NCI-H2029 treated with DMSO at 0.1 percent for 48 hours (cell line): ENCODE measurements at regions not wholly inside any gene's neighbourhood (a gene's known extent, or its start where the extent isn't known, plus 50 kb on each side); places are given as distances from the start of the nearest gene placed in this dataset.
"Not testable (repeated sequence)": the region's sequence is repeated elsewhere in the genome, so short reads cannot be mapped to it uniquely, and the experiment has no call there.

Experiments
- DNase-seq: peaks from one replicate; lab custom pipeline; 2025; lab: John Stamatoyannopoulos, UW

- no peak for DNase-seq
Observed at GRCh38 chr12:34190054-34190453, 167.8 kb downstream of the ALG10 start.

DNA sequence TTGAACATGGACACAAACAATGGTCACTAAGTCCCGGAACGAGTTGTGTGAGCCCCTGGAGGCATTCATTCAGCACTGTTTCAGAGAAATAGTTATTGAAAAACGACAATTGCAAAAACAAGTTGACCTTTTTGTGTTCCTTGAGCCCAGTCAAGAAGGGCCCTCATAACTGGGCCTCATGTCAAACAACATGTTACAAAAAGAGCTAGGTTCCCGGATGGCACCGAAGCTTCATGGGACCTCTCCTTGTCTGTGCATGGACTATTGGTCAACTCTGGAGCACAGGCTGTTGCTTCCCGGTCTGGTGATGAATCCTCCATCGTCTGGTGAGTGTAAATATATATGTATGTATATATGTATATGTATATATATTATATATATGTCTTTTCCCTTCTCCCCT, 176.6 kb downstream of the ALG10 start:
- DNase-seq, result no peak

DNA sequence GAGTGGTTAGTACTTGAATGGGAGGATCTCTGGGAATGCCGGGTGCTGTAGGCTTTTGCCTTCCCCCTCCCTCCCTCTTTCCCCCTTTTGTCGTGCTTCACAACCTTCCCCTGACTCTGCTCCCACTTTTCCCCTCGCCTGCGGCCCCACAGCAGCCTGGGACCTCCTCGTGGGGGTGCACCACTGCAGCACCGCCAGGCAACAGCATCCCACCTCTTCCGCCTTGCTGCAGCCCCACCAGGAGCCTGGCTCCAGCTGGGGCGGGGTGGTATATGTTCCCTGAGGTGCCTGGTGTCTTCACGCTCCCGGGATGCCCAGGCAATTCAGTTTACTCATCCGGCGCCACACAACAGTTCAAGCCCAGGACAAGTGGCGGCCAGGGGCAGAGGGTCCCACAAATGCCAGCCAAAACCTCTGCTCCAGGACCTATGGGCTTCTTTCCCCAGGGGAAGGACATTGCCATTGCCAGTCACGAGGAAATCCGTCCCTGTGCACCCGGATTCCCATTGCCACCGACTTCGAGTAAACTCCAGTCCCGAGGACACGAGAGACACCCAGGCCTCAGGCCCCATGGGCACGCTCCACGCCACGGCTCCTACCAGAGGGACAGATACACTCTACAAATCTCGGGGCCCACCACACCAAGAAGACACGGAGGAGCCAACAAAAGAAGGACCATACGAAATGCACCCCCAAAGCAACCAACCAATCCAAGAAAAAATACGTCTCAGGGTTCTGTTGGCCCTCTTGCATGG, 181.7 kb downstream of the ALG10 start:
- no peak for DNase-seq

GRCh38 chr12:34204830-34205285, 182.6 kb downstream of the ALG10 start:
- no peak for DNase-seq

DNA sequence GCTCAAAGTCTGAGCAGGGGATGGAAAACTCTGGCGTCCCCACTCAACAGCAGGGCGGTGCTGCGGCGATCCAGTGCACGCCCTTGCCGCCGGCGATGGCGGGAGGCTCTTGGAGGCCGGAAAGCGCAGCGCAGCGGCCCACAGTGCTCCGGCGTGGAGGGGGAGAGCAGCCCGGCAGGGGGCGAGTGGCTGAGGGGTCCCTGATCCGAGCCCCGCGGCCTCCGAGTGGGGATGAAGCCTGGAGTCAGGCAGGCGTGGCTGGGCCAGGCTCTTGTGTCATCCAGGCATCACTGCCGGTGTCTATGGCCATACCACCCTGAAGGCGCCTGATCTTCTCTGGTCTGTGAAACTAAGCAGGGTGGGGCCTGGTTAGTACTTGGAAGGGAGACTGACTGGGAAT, 183.1 kb downstream of the ALG10 start:
- DNase-seq, result no peak

DNA sequence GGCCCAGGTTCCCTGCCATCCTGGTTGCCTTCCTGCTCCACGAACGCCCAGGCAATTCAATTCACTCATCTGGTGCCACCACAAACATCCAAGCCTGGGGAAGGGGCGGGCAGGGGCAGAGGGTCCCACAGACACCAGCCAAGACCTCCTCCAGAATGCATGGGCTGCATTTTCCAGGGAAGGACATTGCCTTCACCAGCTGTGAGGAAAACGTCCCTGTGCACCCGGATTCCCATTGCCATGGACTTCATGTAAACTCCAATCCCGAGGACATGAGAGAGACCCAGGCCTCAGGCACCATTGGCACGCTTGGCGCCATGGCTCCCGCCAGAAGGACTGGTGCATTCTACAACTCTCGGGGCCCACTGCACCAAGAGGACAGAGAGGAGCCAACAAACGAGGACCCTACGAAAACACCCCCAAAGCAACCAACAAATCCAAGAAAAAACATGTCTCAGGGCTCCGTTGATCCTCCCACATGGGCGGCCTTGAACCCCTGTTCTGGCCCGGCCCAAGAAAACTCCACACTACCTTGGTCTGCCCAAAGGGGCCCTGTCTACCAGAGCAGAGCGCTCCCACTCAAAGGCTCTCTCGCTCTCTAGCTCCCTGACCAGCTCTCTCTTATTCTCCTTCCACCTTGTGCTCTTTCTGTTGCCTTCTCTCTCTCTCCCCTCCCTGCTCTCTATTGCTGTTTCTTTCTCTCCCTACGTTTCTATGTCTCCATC, 183.9 kb downstream of the ALG10 start:
- no peak for DNase-seq

- no peak for DNase-seq
Observed at GRCh38 chr12:34207858-34208257, 185.6 kb downstream of the ALG10 start.

- DNase-seq, result no peak
Observed at GRCh38 chr12:34208331-34209258, 186.3 kb downstream of the ALG10 start.

- no peak for DNase-seq
Observed at GRCh38 chr12:34209259-34209835, 187.1 kb downstream of the ALG10 start.

GRCh38 chr12:34210183-34210582, 187.9 kb downstream of the ALG10 start:
- DNase-seq, result no peak

DNA sequence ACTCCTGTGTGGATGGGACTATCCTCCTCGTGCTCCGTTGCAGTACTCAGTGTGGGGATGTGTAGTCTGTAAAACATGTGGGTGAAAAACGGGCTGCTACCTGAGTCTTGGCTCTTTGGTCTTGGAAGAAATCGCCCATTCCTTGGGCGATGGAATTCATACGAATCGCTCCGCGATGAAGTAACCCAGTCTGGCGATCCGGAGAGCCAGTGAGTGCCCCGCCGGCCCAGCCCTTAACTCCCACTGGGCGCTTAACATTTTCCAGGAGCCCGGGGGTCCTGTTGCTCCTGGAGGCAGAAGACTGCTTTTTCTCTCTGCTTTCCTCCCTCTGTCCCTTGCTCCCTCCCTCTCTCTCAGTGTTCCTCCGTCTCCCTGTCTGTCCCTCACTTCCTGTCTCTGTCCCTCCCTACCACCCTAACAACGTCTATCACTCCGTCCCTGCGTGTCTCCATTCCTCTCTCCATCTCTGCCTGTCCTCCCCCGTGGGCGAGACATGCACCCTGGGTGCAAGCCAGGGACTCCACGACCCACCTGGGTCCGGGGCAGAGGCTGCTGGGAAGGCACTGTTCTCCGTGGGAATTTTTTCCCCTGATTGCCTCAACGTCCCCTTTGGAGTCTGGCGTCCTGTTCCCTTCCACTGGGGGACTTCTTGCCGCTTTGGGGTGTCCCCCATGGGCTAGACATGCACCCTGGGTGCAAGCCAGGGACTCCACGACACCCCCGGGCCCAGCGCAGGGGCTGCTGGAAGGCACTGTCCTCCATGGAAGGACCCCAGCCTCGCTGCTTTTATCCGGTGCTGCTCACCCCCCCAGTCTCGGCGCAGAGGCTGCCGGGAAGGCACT, 188.6 kb downstream of the ALG10 start:
- DNase-seq, result no peak

- no peak for DNase-seq
Observed at GRCh38 chr12:34212651-34213050, 190.4 kb downstream of the ALG10 start.

DNA sequence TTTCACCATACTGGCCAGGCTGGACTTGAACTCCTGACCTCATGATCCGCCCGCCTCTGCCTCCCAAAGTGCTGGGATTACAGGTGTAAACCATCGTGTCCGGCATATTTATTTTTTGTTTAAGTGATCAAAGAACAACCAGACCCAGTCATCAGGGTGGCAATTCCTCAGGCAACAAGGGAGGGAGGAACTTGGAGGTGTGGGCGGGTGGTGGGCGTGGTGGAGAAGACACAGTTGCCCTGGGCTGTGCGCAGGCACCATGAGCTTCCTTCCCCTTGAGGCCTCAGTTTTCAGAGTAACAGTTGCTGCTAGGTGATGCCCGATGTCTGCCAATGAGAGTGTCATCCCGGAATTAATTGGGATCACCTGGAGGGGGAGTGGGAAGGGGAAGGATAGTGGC, 191.7 kb downstream of the ALG10 start:
- no peak for DNase-seq

DNA sequence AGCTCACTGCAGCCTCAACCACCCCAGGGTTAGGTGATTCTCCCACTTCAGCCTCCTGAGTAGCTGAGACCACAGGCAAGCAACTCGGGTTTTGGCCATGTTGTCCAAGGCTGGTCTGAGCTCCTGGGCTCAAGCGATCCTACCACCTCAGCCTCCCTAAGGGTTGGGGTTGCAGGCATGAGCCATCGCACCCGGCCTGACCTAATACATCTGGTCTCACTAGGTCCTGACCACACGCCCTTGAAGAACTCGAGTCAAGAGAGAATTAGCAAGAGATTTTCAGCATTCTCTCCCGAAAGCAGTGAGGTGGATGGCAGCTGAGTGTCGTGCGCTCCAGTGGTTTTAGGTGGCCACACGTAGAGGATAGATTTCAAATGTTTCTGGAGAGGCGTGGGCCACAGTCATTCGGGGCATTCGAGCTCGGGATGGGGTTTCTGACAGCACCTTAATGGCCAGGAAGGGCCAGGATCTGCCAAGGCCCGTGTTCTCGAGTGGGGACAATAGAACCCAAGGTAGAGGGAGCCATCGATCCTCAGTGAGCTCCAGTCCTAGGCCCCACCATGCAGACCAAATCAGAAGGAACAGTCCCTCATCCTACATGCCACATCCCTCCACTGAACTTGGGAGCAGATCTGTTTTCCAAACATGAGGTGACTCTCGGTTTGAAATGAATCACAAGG, 193.1 kb downstream of the ALG10 start:
- no peak for DNase-seq

- DNase-seq, result no peak
Observed at GRCh38 chr12:34215893-34216285, 193.6 kb downstream of the ALG10 start.

DNA sequence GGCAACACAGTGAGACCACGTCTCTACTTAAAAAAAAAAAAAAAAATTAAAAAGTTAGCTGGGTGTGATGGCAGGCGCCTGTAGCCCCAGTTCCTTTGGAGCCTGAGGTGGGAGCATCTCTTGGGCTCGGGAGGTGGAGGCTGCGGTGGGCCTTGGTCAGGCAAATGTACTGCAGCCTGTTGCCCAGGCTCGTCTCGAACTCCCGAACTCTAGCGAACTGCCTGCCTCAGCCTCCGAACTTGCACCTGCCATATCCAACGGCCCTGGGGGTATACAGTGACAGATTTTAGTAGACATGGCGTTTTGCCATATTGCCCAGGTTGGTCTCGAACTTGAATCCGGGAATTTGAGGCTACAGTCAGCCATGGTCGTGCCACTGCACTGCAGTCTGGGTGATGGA, 195.4 kb downstream of the ALG10 start:
- DNase-seq, result no peak

DNA sequence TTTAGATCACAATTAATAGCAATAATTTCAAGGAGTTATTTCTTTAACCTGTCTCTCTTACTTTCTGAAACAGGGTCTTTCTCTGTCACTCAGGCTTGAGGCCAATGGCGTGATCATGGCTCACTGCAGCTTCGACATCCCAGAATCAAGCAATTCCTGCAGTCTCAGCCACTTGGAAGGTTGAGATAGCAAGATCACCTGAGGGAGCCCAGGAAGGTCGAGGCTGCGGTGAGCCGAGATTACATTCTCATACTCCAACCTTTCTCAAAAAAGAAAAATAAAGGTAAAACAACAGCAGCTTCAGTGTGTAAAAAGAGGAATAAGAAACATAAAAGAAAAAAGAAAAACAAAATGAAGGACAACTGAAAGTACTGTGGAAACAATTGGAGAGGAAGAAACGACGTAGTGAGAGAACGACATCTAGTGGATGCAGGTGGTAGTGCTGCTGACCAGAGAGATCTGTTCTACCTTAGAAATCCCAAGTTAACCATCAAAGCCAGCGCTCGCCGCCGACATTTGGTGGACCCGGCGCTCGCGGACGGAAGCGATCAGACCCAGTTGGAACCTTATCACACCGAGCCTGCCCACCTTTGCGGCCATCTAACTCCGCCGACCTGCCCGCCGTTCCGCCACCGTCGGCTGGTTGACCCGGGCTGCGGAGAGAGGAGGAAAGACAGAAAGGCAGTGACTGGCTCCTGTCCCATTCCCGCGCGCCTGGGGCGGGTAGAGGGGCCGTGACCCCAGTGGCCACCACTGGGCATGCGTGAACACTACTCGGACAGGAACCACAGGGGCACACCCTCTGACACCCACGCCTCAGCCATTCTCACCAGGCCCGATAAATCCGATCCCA, 196.1 kb downstream of the ALG10 start:
- peak; percentile 25 for DNase-seq

DNA sequence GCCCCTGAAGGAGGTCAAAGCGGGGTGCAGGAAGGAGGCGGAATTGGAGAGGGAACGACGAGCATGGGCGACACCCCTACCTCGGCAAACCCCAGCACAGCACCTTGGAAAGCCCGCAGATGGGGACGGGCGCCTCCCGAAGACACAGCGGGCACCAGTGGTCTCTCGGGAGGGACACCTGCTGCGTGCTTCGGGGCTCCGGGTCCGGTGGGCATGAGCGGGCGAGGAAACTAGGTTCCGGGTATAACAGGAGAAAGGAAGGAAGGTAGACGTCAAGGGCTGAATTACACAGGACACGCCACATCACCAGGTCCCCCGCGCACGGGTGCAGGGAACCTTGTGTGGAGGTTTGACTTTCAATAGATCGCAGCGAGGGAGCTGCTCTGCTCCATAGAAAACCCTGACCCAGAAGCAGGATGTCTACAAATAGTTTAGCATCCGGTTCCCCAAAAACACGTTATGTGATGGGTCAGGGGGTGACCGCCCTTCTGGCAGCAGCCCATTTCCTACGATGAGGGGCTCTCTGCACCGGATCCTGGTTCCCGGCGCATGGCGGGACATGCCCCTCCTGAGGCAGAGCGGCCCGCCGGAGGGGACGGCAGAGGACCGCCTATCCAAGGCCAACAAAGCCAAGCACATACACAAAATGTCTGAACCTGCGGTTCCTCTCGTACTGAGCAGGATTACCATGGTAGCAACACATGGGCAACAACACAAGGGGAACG, 196.9 kb downstream of the ALG10 start:
- no peak for DNase-seq

DNA sequence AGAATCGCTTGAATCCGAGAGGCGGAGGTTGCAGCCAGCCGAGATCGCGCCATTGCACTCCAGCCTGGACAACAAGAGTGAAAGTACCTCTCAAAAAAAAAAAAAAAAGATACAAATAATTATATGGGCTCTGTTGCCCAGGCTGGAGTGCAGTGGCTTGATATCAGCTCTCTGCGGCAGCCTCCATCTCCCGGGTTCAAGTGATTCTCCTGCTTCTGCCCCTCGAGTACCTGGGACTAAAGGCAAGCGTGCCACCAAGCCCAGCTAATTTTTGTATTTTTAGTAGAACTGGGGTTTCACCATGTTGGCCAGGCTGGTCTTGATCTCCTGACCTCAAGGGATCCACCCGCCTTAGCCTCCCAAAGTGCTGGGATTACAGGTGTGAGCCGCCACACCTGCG, 197.8 kb downstream of the ALG10 start:
- not testable (repeated sequence) for DNase-seq
